HG03520 (cell line): ENCODE measurements at regions not wholly inside any gene's neighbourhood (a gene's known extent, or its start where the extent isn't known, plus 50 kb on each side); places are given as distances from the start of the nearest gene placed in this dataset.
"Not testable (repeated sequence)": the region's sequence is repeated elsewhere in the genome, so short reads cannot be mapped to it uniquely, and the experiment has no call there.

Experiments
- ATAC-seq: cut with Tn5 transposase; IDR thresholded peaks from one replicate; pipeline ENCODE4 v1.9.1; 2021; ENCODE audit warnings: mild to moderate bottlenecking, moderate library complexity; ENCODE audit not compliant: unreplicated experiment

GRCh38 chr12:34301251-34302130 lies 279.2 kb downstream of the ALG10 start:
- no peak for ATAC-seq

DNA sequence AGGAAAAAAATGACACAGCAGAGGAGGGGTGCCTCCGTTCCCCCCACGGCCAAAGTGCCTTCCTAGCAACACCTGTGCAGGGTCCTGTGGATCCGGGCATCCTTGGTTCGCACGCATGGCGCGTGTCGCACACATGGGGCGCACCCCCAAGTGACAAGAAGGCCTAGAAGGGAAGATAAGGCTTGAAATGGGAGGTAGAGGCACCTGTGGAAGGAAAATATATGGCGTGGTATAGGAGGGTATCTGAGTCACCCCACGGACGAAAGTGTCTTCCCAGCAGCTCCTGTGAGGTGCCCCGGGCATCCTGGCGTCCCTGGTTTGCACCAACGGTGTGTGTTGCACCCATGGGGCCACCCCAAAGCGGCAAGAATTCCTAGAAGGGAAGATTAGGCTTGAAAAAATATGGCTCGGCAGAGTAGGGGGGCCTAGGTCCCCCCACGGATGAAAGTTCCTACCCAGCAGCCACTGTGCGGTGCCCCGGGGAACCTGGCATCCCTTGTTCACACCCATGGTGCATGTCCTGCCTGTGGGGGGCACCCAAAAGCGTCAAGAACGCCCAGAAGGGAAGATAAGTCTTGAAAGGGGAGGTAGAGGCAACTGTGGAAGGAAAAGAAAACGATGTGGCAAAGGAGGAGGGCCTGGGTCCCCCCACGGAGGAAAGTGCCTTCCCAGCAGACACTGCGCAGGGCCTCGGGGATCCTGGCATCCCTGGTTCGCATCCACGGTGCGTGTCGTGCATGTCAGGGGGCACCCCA lies 280.0 kb downstream of the ALG10 start:
- no peak for ATAC-seq

DNA sequence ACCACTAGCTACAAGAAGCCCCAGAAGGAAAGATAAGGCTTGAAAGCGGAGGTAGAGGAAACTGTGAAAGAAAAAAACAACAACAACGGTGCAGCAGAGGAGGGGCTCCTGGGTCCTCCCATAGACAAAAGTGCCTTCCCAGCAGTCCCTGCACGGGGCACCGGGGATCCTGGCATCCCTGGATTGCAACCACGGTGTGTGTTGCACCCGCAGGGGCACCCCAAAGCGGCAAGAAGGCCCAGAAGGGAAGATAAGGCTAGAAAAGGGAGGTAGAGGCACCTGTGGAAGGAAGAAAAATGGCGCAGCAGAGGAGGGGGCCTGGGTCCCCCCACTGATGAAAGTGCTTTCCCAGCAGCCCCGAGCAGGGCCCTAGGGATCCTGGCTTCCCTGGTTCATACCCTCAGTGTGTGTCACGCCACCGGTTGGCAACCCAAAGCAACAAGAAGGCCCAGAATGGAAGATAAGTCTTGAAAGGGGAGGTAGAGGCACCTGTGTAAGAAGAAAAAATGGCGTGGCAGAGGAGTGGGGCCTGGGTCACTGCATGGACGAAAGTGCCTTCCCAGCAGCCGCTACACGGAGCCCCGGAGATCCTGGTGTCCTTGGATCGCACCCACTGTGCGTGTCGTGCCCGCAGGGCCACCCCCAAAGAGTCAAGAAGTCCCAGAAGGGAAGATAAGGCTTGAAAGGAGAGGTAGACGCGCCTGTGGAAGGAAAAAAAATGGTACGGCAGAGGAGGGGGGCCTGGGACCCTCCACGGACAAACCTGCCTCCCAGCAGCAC lies 281.0 kb downstream of the ALG10 start:
- ATAC-seq: no peak

DNA sequence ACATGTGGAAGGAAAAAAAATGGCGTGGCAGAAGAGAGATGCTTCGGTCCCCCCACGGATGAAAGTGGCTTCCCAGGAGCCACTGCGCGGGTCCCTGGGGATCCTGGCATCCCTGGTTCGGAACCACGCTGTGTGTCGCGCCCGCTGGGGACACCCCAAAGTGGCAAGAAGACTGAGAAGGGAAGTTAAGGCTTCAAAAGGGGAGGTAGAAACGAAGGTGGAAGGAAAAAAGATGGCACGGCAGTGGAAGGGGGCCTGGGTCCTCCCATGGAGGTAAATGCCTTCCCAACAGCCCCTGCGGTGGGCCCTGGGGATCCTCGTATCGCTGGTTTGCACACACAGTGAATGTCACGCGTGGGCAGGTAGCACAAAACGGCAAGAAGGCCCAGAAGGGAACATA lies 281.7 kb downstream of the ALG10 start:
- ATAC-seq: no peak

DNA sequence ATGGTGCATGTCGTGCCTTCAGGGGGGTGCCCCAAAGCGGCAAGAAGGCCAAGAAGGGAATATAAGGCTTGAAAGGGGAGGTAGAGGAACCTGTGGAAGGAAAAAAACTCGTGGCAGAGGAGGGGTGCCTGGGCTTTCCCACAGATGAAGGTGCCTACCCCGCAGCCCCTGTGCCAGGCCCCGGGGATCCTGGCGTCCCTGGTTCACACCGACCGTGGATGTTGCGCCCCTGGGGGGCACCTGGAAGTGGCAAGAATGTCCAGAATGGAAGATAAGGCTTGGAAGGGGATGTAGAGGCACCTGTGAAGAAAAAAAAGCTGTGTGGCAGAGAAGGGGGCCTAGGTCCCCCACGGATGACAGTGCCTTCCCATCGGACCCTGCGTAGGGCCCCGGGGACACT lies 282.2 kb downstream of the ALG10 start:
- ATAC-seq: no peak

GRCh38 chr12:34305176-34305575 lies 282.9 kb downstream of the ALG10 start:
- ATAC-seq: no peak

- ATAC-seq: no peak
These were observed 284.0 kb downstream of the ALG10 start for GRCh38 chr12:34306133-34306830.

- ATAC-seq: not testable (repeated sequence)
These were observed 287.8 kb downstream of the ALG10 start for GRCh38 chr12:34309806-34310804.

DNA sequence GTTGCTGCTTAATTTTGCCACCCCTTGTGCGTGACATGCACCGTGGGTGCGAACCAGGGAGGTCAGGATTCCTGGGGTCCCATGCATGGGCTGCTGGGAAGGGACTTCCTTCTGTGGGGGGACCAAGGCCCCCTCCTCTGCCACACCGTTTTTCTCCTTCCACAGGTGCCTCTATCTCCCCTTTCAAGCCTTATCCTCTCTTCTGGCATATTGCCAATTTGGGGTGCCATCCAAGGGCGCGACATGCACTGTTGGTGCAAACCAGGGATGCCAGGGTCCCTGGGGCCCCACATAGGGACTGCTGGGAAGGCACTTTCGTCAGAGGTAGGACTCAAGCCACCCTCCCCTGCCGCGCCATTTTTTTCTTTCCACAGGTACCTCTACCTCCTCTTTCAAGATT lies 289.0 kb downstream of the ALG10 start:
- ATAC-seq: no peak

GRCh38 chr12:34327671-34328070 lies 305.4 kb downstream of the ALG10 start:
- no peak for ATAC-seq

DNA sequence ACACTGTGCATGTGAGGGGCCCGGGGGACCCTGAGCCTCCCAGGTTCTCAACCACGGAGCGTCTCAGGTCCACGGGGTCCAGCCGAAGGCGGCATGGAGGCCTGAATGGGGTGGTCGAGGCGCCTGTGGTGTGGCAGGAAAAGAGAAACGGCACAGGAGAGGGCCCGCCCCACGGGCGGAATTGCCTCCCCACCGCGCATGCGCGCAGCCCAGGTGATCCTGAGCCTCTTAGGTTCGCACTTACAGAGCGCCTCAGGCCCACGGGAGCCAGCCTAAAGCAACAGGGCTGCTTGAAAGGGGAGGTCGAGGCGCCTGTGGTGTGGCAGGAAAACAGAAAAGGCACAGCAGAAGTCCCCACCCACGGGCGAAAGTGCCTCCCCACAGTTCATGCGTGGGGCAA lies 311.0 kb downstream of the ALG10 start:
- no peak for ATAC-seq

DNA sequence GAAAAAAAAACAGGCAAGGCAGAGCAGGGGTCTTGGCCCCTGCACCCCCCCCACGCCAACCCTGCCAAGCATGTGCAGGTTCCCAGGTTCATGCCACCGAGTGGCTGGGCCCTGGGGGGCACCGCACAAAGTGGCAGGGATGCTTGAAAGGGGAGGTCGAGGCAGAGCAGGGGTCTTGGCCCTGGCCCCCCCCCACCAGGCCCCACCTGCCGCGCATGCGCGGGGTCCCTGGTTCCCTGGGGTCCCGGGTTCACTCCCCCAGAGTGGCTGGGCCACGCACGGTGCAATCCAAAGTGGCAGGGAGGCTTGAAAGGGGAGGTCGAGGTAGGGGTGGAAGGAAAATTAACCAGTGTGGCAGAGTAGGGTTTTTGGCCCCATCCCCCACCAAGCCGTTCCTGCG lies 312.2 kb downstream of the ALG10 start:
- no peak for ATAC-seq

DNA sequence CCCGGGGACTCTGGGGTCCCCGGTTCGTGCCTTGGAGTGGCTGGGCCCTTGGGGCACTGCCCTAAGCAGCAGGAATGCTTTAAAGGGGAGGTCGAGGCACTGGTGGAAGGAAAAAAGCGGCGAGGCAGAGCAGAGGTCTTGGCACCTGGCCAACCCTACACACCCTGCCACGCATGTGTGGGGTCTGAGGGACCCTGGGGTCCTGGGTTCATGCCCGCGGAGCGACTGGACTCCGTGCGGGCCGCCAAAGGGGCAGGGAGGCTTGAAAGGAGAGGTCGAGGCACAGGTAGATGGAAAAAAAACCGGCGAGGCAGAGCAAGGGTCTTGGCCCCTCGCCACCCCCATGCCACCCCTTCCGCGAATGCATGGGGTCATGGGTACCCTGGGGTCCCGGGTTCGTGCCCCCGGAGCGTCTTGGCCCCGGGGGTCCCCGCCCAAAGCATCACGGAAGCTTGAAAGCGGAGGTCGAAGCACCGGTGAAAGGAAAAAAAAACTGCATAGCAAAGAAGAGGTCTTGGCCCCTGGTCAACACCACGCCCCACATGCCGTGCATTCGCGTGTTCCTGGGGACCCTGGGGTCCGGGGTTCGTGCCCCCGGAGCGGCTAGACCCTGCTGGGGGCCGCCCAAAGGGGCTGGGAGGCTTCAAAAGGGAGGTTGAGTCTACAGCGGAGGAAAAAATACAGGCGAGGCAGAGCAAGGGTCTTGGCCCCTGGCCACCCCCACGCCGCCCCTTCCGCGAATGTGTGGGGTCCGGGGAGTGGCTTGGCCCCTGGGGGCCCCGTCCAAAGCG lies 312.9 kb downstream of the ALG10 start:
- no peak for ATAC-seq

DNA sequence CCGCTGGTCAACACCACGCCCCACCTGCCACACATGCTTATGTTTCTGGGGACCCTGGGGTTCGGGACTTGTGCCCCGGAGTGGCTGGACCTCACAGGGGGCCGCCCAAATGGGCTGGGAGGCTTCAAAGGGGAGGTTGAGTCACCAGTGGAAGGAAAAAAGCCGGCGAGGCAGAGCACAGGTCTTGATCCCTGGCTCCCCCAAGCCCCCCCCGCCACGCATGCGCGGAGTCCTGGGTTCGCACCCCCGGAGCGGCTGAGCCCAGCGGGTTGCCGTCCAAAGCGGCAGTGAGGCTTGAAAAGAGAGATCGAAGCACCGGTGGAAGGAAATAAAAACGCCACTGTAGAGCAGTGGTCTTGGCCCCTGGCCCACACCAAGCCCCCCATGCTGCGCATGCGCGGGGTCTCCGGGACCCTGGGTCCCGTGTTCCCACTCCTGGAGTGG lies 313.5 kb downstream of the ALG10 start:
- ATAC-seq: no peak

GRCh38 chr12:34336619-34337465 lies 314.5 kb downstream of the ALG10 start:
- no peak for ATAC-seq

DNA sequence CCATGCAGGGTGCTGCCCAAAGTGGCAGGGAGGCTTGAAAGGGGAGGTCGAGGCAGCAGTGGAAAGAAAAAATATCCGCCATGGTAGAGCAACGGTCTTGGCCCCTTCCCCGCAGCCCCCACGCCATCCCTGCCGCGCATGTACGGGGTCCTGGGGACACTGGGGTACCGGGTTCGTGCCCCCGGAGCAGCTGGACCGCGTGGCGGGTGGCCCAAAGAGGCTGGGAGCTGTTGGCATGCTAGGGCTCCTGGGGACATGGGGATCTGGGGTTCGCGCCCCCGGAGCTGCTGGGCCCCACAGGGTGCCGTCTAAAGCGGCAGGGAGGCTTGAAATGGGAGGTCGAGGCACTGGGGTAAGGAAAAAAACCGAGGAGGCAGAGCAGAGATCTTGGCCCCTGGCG lies 316.5 kb downstream of the ALG10 start:
- ATAC-seq: no peak

- ATAC-seq: no peak
These were observed 317.6 kb downstream of the ALG10 start for GRCh38 chr12:34339922-34340321.
